ENCODE measurements at regions not wholly inside any gene's neighbourhood (a gene's known extent, or its start where the extent isn't known, plus 50 kb on each side); places are given as distances from the start of the nearest gene placed in this dataset.

DNA sequence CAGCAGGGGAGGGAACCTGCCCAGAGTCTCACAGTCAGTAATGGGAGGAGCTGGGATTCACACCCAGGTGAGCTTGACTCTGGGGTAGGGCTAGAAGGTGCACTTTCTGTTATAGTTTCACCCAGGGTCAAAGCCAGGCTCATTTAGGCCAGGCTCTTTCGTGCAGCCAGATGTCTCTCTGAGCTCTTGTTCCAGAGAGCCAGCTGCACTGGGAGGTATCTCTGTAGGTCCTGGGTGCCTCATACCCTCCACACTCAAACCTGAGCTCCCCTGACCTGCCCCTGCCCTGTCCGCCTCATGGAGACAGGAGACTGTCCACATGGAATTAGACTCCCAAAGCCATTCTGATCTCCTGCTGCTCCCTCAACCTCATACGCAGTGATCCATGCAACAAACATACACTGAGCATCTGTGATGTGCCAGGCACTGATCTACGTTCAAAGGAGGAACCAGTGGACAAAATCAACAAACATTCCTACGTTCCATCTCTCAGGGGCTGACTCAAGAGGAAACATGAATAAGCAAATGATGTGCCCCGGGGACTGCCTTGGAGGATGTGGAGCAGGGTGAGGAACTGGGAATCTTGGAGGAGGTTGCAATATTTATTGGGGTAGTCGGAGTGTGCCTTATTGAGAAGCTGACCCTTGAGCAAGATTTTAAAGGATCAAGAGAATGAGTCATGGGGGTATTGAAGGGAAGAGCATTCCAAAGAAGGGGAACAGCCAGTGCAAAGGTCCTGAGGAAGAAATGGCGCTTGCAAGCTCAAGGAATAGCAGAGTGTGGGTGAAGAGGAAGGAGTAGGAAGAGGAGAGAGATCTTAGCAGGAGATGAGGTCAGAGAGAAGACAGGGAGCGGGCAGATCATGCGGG lies 71.3 kb upstream of the TOX2 start:
- TF ChIP-seq CREB1 (CRISPR knock-in tag; IDR thresholded peaks at IDR 0.05) (no peak), MXD4 (CRISPR knock-in tag; IDR thresholded peaks at IDR 0.05; ENCODE audit: borderline replicate concordance) (no peak)
